ENCODE measurements at regions not wholly inside any gene's neighbourhood (a gene's known extent, or its start where the extent isn't known, plus 50 kb on each side); places are given as distances from the start of the nearest gene placed in this dataset.

- TF ChIP-seq CTCF (conservative IDR thresholded peaks at IDR 0.05; ENCODE audit: low read depth in 2 of 2) (no peak), EZH2 (IDR thresholded peaks at IDR 0.05; ENCODE audit: low read depth, unreplicated experiment) (no peak), POLR2AphosphoS5 (IDR thresholded peaks at IDR 0.05; ENCODE audit: low read depth) (no peak), CREB1 (CRISPR knock-in tag; IDR thresholded peaks at IDR 0.05; ENCODE audit: low read depth) (no peak), REST (IDR thresholded peaks at IDR 0.05; ENCODE audit: unreplicated experiment) (no peak), JUNB (IDR thresholded peaks at IDR 0.05; ENCODE audit: unreplicated experiment) (no peak), EZH2phosphoT487 (IDR thresholded peaks at IDR 0.05; ENCODE audit: unreplicated experiment) (no peak), ZNF462 (CRISPR knock-in tag; IDR thresholded peaks at IDR 0.05) (no peak), STAT1 (IDR thresholded peaks at IDR 0.05; ENCODE audit: unreplicated experiment) (no peak), ZNF331 (CRISPR knock-in tag; IDR thresholded peaks at IDR 0.05; ENCODE audit: low read depth) (no peak), ETS1 (IDR thresholded peaks at IDR 0.05) (no peak), NANOG (IDR thresholded peaks at IDR 0.05; ENCODE audit: borderline replicate concordance) (no peak), ZNF114 (CRISPR knock-in tag; IDR thresholded peaks at IDR 0.05) (no peak)
Measured at GRCh38 chrY:8489880-8490630, 847.2 kb upstream of the TSPY4 start.
